ENCODE measurements at regions not wholly inside any gene's neighbourhood (a gene's known extent, or its start where the extent isn't known, plus 50 kb on each side); places are given as distances from the start of the nearest gene placed in this dataset.

- Mint-ChIP-seq H3K27me3 (ENCODE audit: insufficient read depth, low read depth, poor library complexity) (no peaks in the 10 kb centered on the region), H3K4me1 (peaks cover 20% of the 10 kb centered on the region), H3K36me3 (ENCODE audit: low read depth) (no peaks in the 10 kb centered on the region), H3K9me3 (no peaks in the 10 kb centered on the region), H3K4me3 (no peak overlapping the region), H3K27ac (no peak overlapping the region)
- Histone ChIP-seq H3K36me3 (ENCODE audit: insufficient read depth) (no peaks in the 10 kb centered on the region), H3K27me3 (ENCODE audit: insufficient read depth) (no peaks in the 10 kb centered on the region), H3K4me1 (ENCODE audit: insufficient read depth) (peaks cover 6% of the 10 kb centered on the region; the same call in 1 of the 2 replicates), H3K4me2 (no peak overlapping the region), H3K4me3 (no peak overlapping the region), H2AFZ (no peak overlapping the region), H3K9me2 (ENCODE audit: insufficient read depth) (peaks cover 18% of the 10 kb centered on the region), H3K79me2 (replicated peaks; ENCODE audit: insufficient read depth) (no peaks in the 10 kb centered on the region), H3F3A (replicated peaks; ENCODE audit: low read depth) (no peaks in the 10 kb centered on the region), H3K27ac (ENCODE audit: low read depth) (no peak overlapping the region), H4K20me1 (replicated peaks; ENCODE audit: insufficient read depth) (no peaks in the 10 kb centered on the region)
- ATAC-seq (peak; percentile 53), DNase-seq (ENCODE audit: low spot score) (no peak)
- TF ChIP-seq, protein P1, sequence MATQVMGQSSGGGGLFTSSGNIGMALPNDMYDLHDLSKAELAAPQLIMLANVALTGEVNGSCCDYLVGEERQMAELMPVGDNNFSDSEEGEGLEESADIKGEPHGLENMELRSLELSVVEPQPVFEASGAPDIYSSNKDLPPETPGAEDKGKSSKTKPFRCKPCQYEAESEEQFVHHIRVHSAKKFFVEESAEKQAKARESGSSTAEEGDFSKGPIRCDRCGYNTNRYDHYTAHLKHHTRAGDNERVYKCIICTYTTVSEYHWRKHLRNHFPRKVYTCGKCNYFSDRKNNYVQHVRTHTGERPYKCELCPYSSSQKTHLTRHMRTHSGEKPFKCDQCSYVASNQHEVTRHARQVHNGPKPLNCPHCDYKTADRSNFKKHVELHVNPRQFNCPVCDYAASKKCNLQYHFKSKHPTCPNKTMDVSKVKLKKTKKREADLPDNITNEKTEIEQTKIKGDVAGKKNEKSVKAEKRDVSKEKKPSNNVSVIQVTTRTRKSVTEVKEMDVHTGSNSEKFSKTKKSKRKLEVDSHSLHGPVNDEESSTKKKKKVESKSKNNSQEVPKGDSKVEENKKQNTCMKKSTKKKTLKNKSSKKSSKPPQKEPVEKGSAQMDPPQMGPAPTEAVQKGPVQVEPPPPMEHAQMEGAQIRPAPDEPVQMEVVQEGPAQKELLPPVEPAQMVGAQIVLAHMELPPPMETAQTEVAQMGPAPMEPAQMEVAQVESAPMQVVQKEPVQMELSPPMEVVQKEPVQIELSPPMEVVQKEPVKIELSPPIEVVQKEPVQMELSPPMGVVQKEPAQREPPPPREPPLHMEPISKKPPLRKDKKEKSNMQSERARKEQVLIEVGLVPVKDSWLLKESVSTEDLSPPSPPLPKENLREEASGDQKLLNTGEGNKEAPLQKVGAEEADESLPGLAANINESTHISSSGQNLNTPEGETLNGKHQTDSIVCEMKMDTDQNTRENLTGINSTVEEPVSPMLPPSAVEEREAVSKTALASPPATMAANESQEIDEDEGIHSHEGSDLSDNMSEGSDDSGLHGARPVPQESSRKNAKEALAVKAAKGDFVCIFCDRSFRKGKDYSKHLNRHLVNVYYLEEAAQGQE (IDR thresholded peaks at IDR 0.05; ENCODE audit: unreplicated experiment): no peak
- TF ChIP-seq, protein P2, sequence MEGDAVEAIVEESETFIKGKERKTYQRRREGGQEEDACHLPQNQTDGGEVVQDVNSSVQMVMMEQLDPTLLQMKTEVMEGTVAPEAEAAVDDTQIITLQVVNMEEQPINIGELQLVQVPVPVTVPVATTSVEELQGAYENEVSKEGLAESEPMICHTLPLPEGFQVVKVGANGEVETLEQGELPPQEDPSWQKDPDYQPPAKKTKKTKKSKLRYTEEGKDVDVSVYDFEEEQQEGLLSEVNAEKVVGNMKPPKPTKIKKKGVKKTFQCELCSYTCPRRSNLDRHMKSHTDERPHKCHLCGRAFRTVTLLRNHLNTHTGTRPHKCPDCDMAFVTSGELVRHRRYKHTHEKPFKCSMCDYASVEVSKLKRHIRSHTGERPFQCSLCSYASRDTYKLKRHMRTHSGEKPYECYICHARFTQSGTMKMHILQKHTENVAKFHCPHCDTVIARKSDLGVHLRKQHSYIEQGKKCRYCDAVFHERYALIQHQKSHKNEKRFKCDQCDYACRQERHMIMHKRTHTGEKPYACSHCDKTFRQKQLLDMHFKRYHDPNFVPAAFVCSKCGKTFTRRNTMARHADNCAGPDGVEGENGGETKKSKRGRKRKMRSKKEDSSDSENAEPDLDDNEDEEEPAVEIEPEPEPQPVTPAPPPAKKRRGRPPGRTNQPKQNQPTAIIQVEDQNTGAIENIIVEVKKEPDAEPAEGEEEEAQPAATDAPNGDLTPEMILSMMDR (conservative IDR thresholded peaks at IDR 0.05; ENCODE audit: low read depth in 2 of 2): no peak
- TF ChIP-seq EZH2phosphoT487 (IDR thresholded peaks at IDR 0.05; ENCODE audit: unreplicated experiment) (no peak), JUNB (IDR thresholded peaks at IDR 0.05; ENCODE audit: unreplicated experiment) (no peak), CREB1 (CRISPR knock-in tag; IDR thresholded peaks at IDR 0.05; ENCODE audit: low read depth) (no peak), NANOG (IDR thresholded peaks at IDR 0.05; ENCODE audit: borderline replicate concordance) (no peak), ZNF331 (CRISPR knock-in tag; IDR thresholded peaks at IDR 0.05; ENCODE audit: low read depth) (no peak), EZH2 (IDR thresholded peaks at IDR 0.05; ENCODE audit: low read depth, unreplicated experiment) (no peak), STAT1 (IDR thresholded peaks at IDR 0.05; ENCODE audit: unreplicated experiment) (no peak), ZNF462 (CRISPR knock-in tag; IDR thresholded peaks at IDR 0.05) (no peak), ZNF114 (CRISPR knock-in tag; IDR thresholded peaks at IDR 0.05) (no peak), ETS1 (IDR thresholded peaks at IDR 0.05) (no peak), POLR2AphosphoS5 (IDR thresholded peaks at IDR 0.05; ENCODE audit: low read depth) (no peak)
Measured at GRCh38 chr14:96693252-96693820, 103.8 kb upstream of the VRK1 start.

Measured in GM23338 (cell line).